Fibroblast of the aortic adventitia (primary cell): ENCODE measurements at regions not wholly inside any gene's neighbourhood (a gene's known extent, or its start where the extent isn't known, plus 50 kb on each side); places are given as distances from the start of the nearest gene placed in this dataset.

Experiments
- DNase-seq: peaks from one replicate; pipeline ENCODE4 v3.0.0-alpha.2; 2010; ENCODE audit warnings: low read depth
- H3K4me3 ChIP-seq: 2 replicates; pipeline ENCODE4 v1.5.1; 2011; ENCODE audit warnings: low read depth, mild to moderate bottlenecking, control low read depth, low read length, moderate library complexity
- TF ChIP-seq, protein P1 (sequence below): IDR thresholded peaks from 2 replicates; pipeline ENCODE4 v1.5.1; 2011; ENCODE audit warnings: mild to moderate bottlenecking, low read length, control low read depth, inconsistent platforms; ENCODE audit not compliant: insufficient read depth

DNA sequence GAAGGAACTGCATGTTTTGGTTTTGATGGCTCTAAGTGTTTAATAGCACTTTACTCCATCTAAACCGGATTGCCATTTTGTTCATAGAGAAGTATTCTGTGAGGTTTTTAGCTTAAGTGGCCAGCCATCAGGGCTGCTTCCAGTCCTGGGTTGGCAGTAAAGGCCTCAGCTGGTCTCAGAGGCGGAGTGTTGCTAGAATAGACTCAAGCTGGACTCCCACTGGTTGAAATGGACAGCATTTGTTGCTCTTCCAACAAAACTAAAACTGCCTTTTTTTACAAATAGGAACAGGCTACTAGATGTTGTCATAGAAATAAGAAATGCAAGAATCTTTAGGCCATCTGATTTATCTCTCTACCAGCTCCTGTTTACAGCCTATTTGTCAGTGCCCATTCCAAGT lies 126.4 kb downstream of the MAIP1 start:
- no peak for DNase-seq
- TF ChIP-seq, protein P1, sequence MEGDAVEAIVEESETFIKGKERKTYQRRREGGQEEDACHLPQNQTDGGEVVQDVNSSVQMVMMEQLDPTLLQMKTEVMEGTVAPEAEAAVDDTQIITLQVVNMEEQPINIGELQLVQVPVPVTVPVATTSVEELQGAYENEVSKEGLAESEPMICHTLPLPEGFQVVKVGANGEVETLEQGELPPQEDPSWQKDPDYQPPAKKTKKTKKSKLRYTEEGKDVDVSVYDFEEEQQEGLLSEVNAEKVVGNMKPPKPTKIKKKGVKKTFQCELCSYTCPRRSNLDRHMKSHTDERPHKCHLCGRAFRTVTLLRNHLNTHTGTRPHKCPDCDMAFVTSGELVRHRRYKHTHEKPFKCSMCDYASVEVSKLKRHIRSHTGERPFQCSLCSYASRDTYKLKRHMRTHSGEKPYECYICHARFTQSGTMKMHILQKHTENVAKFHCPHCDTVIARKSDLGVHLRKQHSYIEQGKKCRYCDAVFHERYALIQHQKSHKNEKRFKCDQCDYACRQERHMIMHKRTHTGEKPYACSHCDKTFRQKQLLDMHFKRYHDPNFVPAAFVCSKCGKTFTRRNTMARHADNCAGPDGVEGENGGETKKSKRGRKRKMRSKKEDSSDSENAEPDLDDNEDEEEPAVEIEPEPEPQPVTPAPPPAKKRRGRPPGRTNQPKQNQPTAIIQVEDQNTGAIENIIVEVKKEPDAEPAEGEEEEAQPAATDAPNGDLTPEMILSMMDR = no peak

DNA sequence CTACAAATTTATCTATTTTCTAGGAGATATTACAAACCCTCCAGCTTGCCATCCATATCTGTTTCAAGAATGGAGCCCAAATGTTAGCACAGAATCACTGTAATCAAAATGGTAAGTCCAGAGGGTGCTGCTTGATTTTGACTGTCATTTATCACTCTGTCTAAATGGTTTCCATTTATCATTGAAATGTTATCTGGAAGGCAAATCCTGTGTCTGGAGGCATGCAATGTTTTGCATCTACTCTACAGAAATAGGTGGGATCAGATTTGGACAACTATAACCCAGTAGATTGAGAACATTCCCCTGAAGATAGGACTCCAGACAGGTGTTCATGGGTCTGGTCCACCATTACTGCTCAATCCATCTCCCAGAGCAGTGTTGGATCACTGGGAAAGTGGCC lies 128.7 kb downstream of the MAIP1 start:
- DNase-seq = no peak
- TF ChIP-seq, protein P1 = no peak
- no peak overlapping the region for H3K4me3 ChIP-seq

More for the DNA sequence above, 126.4 kb downstream of the MAIP1 start:
- no peak overlapping the region for H3K4me3 ChIP-seq

DNA sequence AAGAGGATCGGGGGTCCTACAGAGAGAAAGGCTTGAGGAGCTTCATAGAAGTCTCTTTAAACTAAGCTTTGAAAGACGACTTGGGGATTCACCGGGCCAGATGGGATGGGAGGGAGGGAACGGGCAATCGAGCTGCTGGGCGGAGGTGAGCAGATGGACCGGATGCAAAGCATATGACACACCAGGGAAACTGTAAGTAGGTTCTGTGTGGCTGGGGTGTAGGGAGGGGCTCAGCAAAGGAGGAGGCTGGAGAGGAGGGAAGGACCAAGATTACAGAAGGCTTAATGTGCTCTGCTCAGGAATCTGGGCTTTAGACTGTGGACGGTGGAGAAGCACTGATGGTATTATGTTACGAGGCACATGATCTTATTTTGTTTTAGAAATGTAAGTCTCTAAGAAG lies 131.5 kb downstream of the MAIP1 start:
- no peak for DNase-seq
- TF ChIP-seq, protein P1 = no peak
- H3K4me3 ChIP-seq = no peak overlapping the region

DNA sequence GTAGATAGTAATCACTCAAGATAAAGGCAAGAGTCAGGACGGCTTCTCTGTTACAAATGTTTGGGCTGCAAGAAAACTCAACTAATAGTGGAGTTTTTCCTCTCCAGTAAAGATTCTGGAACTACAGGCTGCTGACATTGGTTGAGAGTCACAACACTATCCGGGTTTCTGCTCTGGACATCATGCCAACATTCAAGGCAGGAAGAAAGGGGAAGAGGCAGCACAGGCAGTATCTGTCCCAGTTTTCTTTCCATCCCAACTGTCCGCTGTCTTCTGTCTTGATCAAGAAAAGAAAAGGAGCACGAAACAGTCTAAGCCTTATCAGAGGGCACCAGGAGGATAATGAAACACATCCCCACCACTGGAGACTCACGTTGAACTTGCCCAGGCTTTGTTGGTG lies 132.1 kb downstream of the MAIP1 start:
- TF ChIP-seq, protein P1 = no peak
- no peak overlapping the region for H3K4me3 ChIP-seq
- DNase-seq = no peak

DNA sequence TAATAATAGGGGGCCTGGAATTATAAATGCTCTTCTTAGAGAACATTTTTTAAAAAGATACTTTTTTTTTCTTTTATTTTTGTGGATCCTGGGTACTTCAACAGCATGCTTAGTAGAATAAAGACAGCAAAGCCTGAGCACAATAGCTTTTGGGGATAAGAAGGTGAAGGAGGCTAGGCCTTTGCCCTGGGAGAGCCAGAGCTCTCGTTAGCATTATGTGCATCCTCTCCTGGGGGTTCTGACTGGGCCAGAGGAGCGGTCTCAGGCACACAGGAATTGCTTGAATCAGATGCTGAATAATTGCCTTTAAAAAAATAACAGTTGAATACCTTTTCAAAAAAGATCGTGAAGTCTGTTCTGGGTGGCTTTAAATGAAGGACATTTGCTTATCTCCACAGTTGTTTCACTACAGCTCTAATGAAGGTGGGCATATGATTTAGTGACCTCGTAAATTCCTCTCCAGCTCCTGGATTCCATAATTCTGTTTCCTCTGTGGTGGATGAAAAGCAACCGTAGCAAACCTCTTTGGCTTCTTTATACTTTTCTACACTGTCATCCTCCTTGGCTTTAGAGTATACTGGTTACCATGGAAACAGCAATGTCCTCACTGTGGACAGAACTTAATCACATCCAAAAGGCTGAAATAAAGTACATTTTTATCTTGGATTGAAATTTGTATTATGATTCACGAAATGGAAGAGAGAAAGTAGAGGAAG lies 133.8 kb downstream of the MAIP1 start:
- H3K4me3 ChIP-seq = no peak overlapping the region
- DNase-seq = peak; percentile 44
- TF ChIP-seq, protein P1 = no peak

DNA sequence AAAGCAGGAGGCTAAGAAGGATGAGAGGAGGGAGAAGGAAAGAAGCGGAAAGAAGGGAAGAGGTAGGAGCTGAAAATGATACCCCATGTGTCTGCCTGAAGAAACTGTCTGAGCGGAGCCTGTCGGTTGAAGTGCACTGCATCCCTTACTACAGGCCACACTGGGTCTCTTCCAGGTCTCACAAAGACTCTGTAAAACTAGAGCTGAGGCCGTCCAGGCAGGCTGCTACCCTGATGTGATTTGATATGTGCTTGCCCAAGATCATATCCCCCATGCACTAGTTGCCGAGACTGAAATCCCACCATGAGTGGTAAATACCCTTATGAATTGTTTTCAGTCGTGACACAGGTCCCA lies 134.4 kb downstream of the MAIP1 start:
- TF ChIP-seq, protein P1 = no peak
- DNase-seq = no peak

DNA sequence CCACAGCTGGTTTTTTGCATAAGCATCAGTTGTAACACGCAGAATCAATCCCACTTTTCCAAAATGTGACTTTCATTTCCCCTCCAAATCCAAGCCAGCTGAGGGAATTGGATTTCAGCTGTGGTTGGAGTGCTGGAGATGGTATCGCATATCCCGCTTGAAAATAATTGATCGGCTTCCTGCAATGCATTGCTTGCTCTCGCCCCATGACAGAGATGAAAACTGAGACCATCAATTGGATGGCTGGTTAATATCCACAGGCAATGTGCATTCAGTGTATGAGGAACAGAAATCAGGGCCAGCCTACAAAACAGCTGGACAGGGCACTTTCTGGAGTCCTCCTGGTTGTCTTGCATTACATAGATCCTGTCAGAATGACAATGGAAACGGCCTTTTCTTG lies 135.3 kb downstream of the MAIP1 start:
- TF ChIP-seq, protein P1 = no peak
- DNase-seq = no peak
- no peak overlapping the region for H3K4me3 ChIP-seq

More for the DNA sequence above, 134.4 kb downstream of the MAIP1 start:
- no peak overlapping the region for H3K4me3 ChIP-seq
